HG03354 (cell line): ENCODE measurements at regions not wholly inside any gene's neighbourhood (a gene's known extent, or its start where the extent isn't known, plus 50 kb on each side); places are given as distances from the start of the nearest gene placed in this dataset.

Source experiments
- ATAC-seq: cut with Tn5 transposase; IDR thresholded peaks from one replicate; pipeline ENCODE4 v1.9.1; 2021; ENCODE audit warnings: mild to moderate bottlenecking; ENCODE audit not compliant: unreplicated experiment, poor library complexity, severe bottlenecking

DNA sequence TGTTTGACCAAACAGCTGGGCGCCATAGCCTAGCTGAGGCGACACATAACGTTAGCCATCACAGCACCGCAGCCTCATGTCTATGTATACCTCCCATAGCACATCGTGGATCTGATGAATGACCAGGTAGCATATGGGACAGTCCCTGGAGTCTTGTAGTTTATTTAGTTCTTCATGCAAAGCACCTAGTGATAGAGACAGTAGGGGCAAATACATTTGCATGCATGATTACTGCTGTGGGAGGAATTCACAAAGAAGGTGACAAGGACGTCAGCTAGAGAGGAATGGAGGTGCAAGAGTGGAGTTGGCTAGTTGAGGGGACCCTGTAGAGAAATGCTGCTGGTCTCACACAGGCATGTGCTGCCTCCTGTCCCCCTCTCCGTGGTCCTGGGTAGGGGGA lies 478.9 kb upstream of the HS6ST1 start:
- no peak for ATAC-seq

DNA sequence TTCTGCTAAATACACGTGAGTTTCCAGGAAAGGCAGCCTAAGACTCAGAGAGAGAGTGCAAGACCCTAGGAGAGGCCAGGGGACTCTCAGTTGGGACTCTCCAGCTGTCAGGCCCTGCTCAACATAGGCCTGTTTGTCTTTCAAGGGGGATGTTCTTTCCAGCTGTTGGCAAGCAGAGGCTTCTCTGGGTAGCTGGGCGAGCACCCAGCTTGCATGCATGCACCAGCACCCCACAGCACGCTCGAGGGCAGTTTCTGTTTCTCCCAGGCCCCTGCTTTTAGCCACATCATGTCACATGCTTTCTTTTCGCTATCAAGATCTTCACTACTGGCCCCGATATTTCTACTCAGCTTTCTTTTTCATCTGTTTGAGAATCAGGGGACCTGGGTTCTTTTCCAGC lies 479.3 kb upstream of the HS6ST1 start:
- ATAC-seq: peak; percentile 59

DNA sequence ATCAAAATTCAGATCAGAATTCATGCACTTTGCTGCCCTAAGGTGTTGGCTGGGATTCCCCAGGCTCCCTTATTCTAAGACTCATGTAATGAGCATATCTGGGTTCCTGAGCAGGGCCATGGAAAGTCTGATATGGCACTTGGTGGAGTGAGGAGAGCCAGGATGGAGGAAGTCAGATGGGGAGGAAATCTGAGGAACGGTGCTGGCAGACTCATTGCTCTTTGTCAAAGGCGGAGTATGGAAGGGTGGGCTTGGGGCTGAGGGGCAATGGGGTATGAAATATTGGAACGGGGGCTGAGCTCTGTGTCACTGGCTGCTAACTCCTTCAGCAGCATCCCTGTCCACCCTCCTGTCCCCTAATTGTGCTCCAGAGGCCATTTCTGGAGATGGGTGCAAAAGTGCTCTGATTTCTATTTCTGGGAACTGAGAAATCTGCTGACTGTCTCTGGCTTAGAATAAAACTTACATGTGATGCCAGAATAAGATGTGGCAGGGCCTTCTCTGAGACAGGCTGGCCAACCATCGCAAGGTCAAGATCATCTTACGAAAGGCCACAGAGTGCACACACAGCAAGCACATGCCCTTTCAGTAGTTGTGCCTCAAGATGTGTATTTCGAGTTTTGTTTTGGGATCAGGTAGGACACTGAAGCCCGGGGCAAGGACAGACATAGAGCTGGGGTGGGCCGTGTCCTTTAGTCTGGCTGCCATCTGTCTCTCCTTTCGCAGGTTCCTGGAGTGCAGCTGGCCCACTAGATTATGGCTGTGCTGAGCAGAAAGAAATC lies 480.0 kb upstream of the HS6ST1 start:
- ATAC-seq: no peak

DNA sequence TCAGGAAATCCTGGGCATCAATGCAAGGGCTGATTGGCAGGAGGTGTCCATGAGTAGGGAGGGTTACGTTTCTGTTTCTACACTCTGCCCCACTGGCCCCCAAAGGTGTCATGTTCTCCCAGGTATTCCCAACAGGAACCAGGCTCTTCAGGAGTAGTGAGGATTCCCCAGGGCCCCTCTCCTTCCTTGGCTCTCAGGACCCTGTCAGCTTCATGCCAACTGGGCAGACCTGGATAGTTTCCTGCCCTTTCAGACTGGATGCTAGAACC lies 480.6 kb upstream of the HS6ST1 start:
- no peak for ATAC-seq

DNA sequence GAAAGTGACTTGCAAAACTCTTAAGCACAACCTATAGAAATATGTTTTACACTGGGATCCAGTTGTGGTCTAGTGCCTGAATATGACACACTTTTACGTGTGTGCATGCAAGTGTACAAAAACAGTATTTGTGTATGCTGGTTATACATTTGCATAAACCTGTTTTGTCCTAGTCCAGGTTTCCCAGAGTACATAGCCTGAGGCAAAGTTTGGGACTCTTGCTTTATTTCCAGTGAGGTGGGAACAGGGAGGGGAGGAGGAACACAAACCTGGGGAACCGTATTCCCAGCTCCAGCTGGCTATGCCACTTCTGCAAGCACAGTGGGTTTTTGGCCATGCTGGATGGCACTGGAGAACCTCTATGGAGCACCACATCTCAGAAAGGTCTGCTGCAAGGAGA lies 481.1 kb upstream of the HS6ST1 start:
- ATAC-seq: no peak

DNA sequence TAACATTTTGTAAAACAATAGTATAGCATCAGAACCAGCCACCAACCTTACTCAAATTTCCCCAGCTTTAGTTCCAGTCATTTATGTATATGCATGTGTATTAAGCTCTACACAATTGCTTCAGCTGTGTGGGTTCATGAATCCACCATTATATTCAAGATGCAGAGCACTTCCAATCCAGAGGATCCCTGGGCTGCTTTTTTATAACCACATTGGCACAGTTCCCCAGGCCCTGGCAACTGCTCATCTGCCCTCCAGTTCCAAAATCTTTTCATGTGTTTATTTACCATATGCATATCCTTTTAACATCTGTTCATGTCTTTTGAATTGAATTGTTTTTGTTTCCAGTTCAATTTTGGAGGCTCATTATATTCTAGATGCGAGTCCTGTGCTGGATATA lies 482.9 kb upstream of the HS6ST1 start:
- ATAC-seq: no peak

DNA sequence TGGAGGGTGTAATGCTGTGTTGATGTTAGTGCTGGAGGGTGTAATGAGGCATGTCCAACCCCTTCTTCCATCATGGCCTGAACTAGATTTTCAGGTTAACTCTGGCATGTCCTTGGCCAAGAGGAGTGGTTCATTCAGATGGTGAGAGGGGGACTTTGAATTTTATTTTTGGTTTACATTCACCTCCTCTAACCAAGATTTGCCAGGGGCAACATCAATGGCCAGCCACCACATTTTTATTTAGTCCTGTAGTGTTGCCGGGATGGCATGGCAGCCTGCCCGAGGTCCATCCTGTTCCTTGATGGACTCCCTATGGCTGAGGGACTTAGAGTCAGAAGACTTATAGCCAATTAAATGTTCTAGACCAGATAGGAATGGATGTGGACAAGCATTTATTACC lies 484.6 kb upstream of the HS6ST1 start:
- no peak for ATAC-seq

DNA sequence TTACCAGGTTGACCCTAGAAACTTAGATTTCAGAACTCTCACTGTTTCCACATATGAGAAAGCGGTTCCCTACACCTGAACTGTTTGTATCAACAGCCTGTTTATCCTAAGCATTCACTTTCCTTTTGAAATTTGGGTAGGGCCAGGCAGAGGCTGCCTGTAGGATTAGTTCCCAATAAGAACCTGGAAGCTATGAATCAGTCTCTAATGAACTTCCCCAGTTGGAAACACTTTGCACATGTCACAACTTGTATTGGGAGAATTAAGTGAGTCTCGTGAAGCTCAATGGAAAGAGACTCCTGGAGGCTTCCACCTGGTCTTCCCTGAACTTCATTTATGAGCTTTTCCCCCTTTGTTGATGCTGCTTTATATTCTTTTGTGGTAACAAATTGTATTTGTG lies 486.6 kb upstream of the HS6ST1 start:
- no peak for ATAC-seq

DNA sequence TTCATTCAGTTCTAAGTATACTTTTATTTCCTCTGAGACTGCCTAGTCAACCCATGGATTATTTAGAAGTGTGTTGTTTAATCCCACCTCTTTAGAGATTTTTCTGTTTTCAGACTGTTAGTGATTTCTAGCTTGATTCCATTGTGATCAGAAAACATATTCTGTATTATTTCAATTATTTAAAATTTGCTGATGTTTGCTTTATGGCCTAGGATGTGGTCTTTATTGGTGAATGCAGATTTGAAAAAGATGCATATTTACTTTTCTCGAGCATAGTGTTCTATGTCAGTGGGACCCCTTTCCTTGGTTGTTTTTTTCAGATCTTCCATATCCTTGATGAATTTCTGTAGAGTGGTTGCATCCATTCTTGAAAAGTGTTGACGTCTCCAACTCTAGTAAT lies 487.2 kb upstream of the HS6ST1 start:
- no peak for ATAC-seq

DNA sequence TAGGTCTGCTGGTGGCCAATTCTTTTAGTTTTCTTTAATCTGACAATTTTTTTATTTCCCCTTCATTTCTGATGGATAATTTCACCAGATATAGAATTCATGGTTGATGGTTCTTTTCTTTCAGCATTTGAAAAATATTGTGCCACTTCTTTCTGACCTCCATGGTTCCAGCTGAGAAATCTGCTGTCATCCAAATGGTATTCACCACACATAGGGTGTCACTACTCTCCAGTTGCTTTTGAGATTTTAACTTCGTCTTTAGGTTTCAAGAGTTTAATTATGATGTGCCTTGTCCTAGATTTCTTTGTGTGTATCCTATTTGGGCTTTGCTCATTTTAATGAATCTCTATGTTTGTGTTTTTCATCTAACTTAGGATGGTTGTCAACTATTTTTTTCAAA lies 488.6 kb upstream of the HS6ST1 start:
- no peak for ATAC-seq

DNA sequence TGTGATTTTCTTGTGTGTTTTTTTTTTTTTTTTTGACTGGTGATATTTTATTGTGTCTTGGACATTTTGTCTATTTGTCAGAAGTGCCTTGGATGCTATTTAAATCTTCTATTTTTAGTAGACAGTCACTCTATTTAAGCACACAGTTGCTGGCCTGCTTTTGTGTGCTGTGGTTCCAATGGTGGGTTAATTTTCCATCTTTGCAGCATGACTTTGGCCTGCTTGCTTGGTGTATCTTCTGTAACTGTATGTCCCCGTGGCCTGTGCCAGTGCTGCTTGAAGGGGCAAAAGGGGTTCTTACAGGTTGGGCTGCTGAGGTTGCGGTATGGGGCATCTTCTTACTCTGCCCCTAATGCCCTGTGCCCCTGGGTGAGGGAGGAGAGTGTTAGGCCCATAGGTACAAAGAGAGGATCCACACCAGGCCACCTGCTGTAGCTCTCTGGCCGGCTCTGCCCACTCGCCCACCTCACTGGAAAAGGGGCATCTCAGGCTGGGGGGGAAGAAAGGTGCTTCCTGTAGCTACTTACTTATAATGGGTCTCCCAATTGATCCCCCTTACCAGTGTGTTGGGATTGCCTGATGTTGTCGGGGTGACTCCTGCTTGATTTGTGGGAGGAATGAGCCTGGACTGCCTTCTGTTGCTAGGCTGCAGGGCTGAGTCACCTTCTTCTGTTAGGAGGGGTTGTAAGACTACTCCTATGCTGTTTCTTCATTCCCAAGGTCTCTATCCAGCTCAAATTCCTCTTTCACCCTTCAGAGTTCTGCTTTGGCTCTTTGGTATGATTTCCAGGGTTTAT lies 490.0 kb upstream of the HS6ST1 start:
- ATAC-seq: no peak

DNA sequence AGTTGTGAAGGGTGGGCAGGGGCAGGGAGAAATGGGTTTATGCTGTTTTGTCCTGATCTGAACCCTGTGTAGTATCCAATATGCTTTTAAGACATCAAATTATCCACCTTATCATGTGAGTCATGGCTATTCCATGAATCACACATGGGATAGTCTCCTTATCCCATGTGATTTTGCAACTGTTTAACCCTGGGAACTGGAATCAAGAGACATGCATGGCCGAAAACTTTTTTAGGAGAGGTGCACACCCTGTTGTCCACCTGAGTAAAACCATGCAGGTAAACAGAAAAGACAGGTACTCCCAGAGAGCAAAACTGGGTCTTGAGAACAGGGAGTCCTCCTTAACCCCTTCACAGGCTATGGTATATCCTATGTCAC lies 490.6 kb upstream of the HS6ST1 start:
- no peak for ATAC-seq

DNA sequence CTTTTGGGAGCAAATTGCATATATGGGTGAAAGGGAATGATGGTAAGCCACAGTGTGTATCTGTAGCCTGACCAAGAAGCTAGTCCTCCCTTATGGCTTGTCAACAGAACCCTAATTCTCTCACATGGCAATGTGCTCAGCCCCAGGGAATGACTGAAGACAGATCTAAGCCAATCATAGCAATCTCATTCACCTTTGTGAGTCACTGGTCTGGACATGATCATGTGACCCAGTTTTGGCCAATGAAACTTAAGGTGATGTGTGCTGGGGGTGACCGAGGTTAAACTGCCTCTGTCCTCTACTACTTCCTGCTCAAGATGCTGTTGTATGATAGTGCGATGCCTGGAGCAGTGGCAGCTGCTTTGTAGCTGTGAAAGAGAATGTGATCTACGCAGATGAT lies 491.2 kb upstream of the HS6ST1 start:
- ATAC-seq: no peak

DNA sequence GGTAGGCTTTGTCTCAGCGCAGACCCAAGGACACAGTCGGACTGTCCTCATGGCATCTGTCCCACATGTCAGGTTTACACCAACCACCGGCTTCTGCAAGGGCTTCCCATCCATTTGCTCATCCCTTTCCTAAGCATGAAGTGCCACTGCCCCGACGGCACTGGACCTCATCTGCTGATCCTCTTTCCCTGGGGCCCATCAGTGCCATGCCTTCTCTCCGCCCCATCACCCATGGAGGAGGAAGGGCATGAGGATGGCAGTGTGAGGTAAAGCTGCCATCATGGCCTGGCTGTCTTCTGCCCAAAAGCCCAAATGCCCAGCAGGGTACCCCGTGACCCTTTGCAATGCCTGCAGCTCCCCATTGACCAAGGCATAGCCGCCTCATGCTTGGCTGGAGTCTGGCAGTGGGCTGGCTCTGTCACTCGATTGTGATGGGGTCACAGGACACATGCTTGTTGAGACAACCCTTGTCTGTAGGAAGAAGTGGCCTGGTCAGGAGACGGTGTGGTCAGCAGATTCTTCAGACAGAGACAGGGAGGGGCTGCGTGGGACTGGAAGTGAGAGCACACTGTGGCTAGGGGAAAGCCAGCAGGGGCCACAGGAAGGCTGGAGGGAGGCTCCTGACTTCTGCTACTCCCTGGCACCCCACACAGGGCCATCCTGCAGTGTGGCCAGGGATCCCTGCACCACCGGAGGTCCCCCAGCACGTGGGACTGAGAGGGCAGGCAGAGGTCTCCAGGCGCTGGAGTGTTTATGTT lies 493.7 kb upstream of the HS6ST1 start:
- no peak for ATAC-seq

DNA sequence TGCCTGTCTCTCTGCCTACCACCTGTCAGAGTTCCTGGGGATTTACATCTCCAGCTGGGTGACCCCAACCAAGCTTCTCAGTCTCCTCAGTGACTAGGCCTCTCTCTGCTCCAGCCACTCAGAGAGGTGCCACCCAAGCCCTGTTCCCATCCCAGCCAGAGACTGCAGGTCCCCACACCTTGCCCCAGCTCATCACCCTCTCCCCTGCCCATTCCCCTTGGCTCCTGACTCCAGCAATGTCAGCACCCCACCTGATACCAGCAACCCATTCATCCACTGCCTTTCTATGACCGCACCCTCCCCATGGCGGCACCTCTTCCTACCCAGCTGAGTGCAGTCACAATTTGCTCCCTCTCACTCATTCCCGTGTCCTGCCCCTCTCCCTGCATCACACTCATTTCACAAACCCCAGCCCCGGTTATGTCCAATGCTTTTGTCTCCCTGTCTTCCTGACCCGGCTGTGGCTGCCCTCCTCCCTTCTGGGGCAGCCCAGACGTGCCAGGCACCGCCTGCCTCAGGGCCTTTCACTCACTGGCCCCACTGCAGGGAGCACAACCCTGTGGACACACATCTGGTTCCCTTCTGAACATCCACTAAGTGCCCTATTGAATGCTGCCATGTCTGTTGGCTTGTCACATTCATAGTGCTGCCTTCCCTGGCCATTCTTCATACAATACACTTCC lies 494.8 kb upstream of the HS6ST1 start:
- ATAC-seq: no peak

DNA sequence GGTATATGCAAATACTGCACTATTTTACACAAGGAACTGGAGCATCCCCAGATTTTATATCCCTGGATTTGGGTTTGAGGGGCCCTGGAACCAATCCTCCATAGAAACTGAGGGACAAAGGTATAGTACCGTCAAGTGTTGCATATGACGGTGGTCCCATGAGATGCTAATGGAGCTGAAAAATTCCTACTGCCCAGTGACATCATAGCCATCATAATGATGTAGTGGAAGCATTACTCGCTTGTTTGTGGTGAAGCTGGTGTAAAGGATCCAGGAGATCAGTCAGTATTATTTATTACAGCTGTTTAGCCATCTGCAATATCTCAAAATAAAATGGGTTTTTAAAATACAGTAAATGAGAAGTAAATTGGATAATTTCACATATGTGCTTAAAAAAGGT lies 496.6 kb upstream of the HS6ST1 start:
- no peak for ATAC-seq

DNA sequence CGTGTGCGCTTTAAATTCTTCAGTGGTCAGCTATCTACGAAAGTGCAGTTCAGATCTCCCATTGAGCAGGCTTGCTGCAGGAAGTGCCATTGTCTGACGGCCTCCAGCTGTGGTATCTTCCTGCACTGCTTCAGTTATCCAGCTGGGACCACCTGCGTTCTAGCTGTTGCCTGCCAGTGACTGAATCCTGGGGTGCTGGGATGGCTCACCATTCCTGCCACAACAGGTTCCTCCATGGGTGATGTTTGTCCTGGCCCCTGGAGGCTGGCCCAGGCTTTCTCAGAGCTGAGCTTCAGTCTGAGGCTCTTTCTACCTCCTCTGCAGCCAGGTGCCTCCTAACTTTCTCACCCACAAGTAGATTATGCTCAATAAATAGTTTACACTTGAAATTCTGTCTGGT lies 498.5 kb upstream of the HS6ST1 start:
- ATAC-seq: no peak

DNA sequence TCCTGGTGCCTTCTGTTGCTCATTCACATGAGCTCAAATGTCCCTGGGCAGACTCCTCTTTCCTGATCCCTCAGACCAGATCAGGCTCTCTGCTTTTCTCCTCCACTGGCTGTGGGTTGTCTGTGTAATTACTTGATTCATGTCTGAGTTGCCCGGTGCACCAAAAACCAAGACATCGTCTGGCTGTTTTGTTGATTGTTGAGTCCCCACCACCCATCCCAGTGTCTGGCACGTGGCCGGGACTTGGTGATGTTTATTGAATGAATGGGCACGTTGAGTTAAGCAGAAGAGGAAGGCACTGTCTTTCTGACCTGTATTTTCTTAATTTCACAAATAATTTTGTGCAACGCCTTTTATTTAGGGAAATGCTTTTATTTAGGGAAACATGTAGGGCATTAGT lies 499.1 kb upstream of the HS6ST1 start:
- no peak for ATAC-seq

DNA sequence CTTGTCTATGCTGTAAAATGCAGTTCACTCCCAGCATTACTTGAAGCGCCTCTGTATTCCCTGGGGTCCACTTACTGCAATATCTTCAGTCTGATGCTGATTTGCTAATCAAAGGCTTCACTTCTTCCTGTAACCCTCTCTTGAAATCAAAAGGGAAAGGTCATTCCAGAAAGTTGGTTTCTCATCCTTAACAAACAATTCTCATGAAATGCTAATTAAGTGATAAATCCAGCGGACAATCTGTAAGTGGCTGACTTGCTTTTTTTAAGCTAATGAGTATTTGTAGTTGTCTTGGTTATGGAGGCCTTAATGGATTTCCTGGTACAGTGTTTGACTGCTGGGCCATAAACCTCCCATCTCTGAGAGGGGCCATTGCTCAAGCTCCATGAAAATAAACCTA lies 499.6 kb upstream of the HS6ST1 start:
- no peak for ATAC-seq

DNA sequence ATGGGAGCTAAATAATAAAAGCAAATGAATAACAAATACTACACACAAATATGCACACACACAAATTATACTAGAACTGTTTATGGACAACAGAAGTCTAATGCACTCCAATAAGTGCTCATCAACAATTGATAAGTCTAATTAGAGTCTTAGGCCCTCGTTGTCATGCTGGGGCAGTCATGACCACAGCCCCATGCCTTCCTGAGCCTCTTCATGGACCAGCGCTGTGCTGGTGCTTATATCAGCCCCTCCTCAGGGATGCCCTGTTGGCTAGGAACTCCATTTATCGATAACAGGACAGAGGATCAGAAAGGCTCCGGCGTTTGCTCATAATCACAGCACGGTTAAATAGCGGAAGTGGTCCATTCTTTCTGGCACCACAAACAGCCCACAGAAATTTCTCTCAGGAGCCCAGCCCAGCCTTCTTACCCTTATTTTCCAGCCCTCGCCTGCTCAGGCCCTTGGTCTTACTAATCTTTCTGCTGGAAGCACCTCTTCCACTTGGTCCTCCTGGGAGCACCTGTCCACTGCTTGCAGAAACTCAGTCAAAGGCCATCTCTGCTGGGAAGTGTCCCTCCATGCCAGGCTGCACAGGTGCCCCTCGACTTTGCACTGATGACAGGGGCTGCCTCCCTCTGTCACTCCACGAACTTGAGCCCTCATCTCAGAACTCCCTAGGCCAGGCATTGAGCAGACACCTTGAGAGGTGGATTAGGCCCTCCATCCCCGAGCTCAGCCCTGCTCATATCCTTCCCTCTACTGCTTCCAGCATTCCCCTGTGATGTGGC lies 500.2 kb upstream of the HS6ST1 start:
- no peak for ATAC-seq
